H1 (cell line): ENCODE measurements at regions not wholly inside any gene's neighbourhood (a gene's known extent, or its start where the extent isn't known, plus 50 kb on each side); places are given as distances from the start of the nearest gene placed in this dataset.

ENCODE experiments used
- CTCF ChIP-seq, 3 experiments: IDR thresholded peaks; 1 replicate in 2 of 3; 2 replicates in 1 of 3; pipeline versions ENCODE4 v1.5.1 to v1.6.1; 2011; ENCODE audit warnings: low read length in 3 of 3, mild to moderate bottlenecking in 3 of 3, inconsistent platforms in 2 of 3, low read depth in 1 of 3, moderate library complexity in 1 of 3; ENCODE audit not compliant: insufficient read depth in 1 of 3; ENCODE audit errors: control extremely low read depth in 1 of 3
- EP300 ChIP-seq, 2 experiments: IDR thresholded peaks; 1 replicate in 1 of 2; 2 replicates in 1 of 2; pipeline ENCODE4 v1.6.1; 2011 to 2012; ENCODE audit warnings: low read depth in 2 of 2, low read length in 2 of 2, mild to moderate bottlenecking in 2 of 2, borderline replicate concordance in 1 of 2, inconsistent platforms in 1 of 2, moderate library complexity in 1 of 2
- SP4 ChIP-seq: IDR thresholded peaks from 2 replicates; pipeline ENCODE4 v1.6.1; 2012; ENCODE audit warnings: low read length, inconsistent platforms

GRCh38 chr2:84285056-84285747, 173.9 kb downstream of the SUCLG1 start:
- TF ChIP-seq SP4 (no peak), CTCF (IDR thresholded peaks at IDR 0.05; ENCODE audit: control extremely low read depth in 1 of 3, insufficient read depth in 1 of 3, low read depth in 1 of 3, low read length in 3 of 3) (no peak), EP300 (IDR thresholded peaks at IDR 0.05; ENCODE audit: borderline replicate concordance in 1 of 2, low read depth in 2 of 2, low read length in 2 of 2) (no peak)
